GM12892 (cell line): ENCODE measurements at regions not wholly inside any gene's neighbourhood (a gene's known extent, or its start where the extent isn't known, plus 50 kb on each side); places are given as distances from the start of the nearest gene placed in this dataset.

Experiments used
- POLR2A ChIP-seq: IDR thresholded peaks from 2 replicates; pipeline ENCODE4 v1.6.1; 2011; ENCODE audit warnings: low read depth, low read length, control low read depth
- POLR2AphosphoS5 ChIP-seq: IDR thresholded peaks from 2 replicates; pipeline ENCODE4 v1.6.1; 2011; ENCODE audit warnings: low read depth, low read length, control low read depth
- TAF1 ChIP-seq: IDR thresholded peaks from 2 replicates; pipeline ENCODE4 v1.6.1; 2011; ENCODE audit warnings: low read depth, mild to moderate bottlenecking, control low read depth, low read length, borderline replicate concordance

GRCh38 chr5:168101352-168101751 lies 190.1 kb upstream of the WWC1 start:
- TF ChIP-seq POLR2A: no peak
- no peak for TF ChIP-seq POLR2AphosphoS5
- TF ChIP-seq TAF1: no peak
